Fibroblast of lung (primary cell): ENCODE measurements at regions not wholly inside any gene's neighbourhood (a gene's known extent, or its start where the extent isn't known, plus 50 kb on each side); places are given as distances from the start of the nearest gene placed in this dataset.

Source experiments
- CTCF ChIP-seq, 2 donors: IDR thresholded peaks in 1 of 2; conservative IDR thresholded peaks in 1 of 2; 1 replicate in 1 of 2; 2 replicates in 1 of 2; pipeline ENCODE4 v1.5.1; 2011 to 2012; ENCODE audit warnings: low read length in 2 of 2, control low read depth in 1 of 2, inconsistent platforms in 1 of 2, low read depth in 1 of 2, mild to moderate bottlenecking in 1 of 2
- EZH2 ChIP-seq: IDR thresholded peaks from 2 replicates; pipeline ENCODE4 v1.5.1; 2012; ENCODE audit warnings: low read length, control low read depth, mild to moderate bottlenecking; ENCODE audit errors: missing control alignments

GRCh38 chr5:159673538-159673937, 242.7 kb upstream of the ADRA1B start:
- TF ChIP-seq CTCF (conservative IDR thresholded peaks at IDR 0.05 in 1 of 2, IDR thresholded peaks at IDR 0.05 in 1 of 2; ENCODE audit: low read depth in 1 of 2, low read length in 2 of 2) (no peak), EZH2 (no peak)
